HUES48 (cell line): ENCODE measurements at regions not wholly inside any gene's neighbourhood (a gene's known extent, or its start where the extent isn't known, plus 50 kb on each side); places are given as distances from the start of the nearest gene placed in this dataset.

Experiments
- H3K27ac ChIP-seq: one replicate; pipeline ENCODE4 v1.7.0; 2013; ENCODE audit warnings: low read depth, low read length, inconsistent platforms
- H3K27me3 ChIP-seq: 2 replicates; pipeline ENCODE4 v1.6.1; 2013; ENCODE audit warnings: mild to moderate bottlenecking, low read length; ENCODE audit not compliant: control insufficient read depth, insufficient read depth
- H3K36me3 ChIP-seq: 2 replicates; pipeline ENCODE4 v1.6.1; 2013; ENCODE audit warnings: low read length; ENCODE audit not compliant: control insufficient read depth, insufficient read depth
- H3K4me1 ChIP-seq: 2 replicates; pipeline ENCODE4 v1.6.1; 2013; ENCODE audit warnings: mild to moderate bottlenecking, low read length; ENCODE audit not compliant: control insufficient read depth, insufficient read depth
- H3K4me3 ChIP-seq: 2 replicates; pipeline ENCODE4 v1.5.1; 2013; ENCODE audit warnings: mild to moderate bottlenecking, low read depth, low read length
- H3K9ac ChIP-seq: 2 replicates; pipeline ENCODE4 v1.6.1; 2013; ENCODE audit warnings: mild to moderate bottlenecking, low read depth, low read length, moderate library complexity
- H3K9me3 ChIP-seq: 2 replicates; pipeline ENCODE4 v1.6.1; 2013; ENCODE audit warnings: low read length; ENCODE audit not compliant: control insufficient read depth, insufficient read depth

DNA sequence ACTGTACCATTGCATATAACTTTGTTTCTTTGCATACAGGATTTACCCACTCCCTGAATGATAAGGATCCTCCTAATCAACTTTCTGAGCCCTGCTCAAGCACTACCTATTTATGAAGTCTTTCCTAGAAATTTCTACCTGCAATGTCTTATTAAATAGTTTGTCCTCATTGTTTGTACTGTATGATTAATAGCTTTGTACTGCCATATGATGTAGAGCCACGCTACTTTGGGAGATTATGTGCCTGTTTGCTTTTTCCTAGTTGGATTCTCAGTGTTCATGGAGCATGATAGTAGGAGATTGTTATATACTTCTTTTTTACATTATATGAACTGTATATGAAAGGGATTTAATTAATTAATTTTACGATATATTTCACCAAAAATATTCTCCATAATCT is 327.1 kb upstream of the GALNT5 start:
- Histone ChIP-seq H3K4me3 (no peak overlapping the region), H3K4me1 (no peaks in the 10 kb centered on the region), H3K27me3 (no peaks in the 10 kb centered on the region)

DNA sequence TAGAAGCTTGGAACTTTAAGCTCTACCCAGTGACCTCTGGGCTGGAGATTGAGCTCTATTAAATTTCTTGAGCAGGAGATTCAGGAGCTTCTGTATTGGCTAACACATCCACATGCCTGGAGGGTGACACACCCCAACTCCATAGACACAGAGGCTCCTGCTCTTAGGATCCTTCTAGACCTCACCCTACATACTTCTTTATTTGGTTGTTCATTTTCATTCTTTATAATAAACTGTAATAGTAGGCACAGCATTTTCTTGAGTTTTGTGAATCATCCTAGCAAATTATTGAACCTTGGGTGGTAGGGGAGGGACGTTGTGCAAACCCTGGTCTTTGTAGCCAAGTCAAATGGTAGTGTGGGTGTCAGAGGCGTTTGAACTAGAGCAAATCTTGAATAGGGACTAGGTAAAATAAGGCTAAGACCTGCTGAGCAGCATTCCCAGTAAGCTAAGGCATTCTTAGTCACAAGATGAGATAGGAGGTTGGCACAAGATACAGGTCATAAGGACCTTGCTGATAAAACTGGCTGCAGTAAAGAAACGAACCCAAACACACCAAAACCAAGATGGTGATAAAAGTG is 323.8 kb upstream of the GALNT5 start:
- Histone ChIP-seq H3K9ac (no peak overlapping the region), H3K36me3 (no peaks in the 10 kb centered on the region), H3K27ac (no peak overlapping the region)

More for the DNA sequence above, 327.1 kb upstream of the GALNT5 start:
- Histone ChIP-seq H3K9ac (no peak overlapping the region), H3K36me3 (no peaks in the 10 kb centered on the region), H3K9me3 (peaks cover 16% of the 10 kb centered on the region), H3K27ac (no peak overlapping the region)

DNA sequence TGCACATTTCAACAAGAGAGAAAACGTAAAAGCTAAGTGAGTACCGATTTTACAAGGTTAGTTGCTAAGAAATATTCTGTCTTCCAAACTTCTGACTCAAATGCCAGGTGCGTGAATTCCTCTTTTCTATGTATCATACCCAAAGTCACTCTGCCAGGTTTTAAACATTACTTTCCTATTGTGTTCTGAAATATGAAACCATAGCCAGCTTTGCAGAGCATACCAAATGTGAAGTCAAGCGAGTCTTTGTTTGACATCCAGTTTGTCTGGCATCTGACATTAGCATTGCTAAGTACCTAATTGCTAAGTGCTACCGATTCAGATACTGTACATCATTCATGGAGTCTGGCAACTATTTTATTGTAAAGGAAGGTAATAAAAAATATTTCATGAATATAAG is 321.9 kb upstream of the GALNT5 start:
- Histone ChIP-seq H3K27me3 (no peaks in the 10 kb centered on the region), H3K9me3 (no peaks in the 10 kb centered on the region), H3K4me3 (no peak overlapping the region), H3K36me3 (no peaks in the 10 kb centered on the region), H3K9ac (no peak overlapping the region), H3K27ac (no peak overlapping the region), H3K4me1 (no peaks in the 10 kb centered on the region)

More for the DNA sequence above, 323.8 kb upstream of the GALNT5 start:
- no peaks in the 10 kb centered on the region for H3K9me3 ChIP-seq
- no peaks in the 10 kb centered on the region for H3K4me1 ChIP-seq
- H3K27me3 ChIP-seq, result no peaks in the 10 kb centered on the region
- no peak overlapping the region for H3K4me3 ChIP-seq

DNA sequence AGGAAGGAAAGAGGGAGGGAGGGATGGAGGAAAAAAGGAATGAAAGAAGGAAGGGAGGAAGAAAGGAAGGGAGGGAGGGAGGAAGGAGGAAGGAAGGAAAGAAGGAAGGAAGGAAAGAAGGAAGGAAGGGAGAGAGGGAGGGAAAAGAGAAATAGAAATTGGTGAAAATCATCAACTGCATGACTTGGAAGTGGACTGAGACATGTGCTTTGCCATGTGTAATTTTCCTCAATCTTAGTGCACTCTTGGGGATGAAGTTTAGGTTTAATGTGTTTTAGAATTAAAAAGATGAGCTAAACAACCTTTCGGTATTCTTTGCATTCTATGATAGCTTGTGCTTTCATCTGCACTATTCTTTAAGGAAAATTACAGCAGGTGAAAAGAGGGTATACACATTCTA is 320.1 kb upstream of the GALNT5 start:
- Histone ChIP-seq H3K4me3 (no peak overlapping the region), H3K27me3 (no peaks in the 10 kb centered on the region), H3K36me3 (no peaks in the 10 kb centered on the region), H3K4me1 (no peaks in the 10 kb centered on the region), H3K9me3 (no peaks in the 10 kb centered on the region), H3K9ac (no peak overlapping the region), H3K27ac (no peak overlapping the region)

DNA sequence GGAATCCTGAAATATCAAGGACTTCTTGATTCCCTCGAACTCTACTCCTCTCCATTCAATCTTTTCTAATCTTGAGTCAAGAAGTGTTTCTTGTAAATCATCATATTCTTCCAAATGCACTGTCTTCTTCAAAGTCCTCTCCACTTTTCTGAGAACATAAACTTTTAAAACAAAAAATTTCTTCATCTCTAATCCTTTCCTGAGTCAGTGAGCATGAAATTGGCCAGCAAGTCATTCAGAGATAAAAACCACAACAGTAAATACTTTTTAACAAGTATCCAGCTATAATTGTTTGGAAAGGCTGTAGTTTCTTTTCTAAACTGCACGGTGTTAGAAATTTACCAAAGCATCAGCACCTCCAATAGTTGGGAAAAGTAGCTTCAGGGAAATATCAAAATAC is 312.6 kb upstream of the GALNT5 start:
- no peak overlapping the region for H3K9ac ChIP-seq
- no peaks in the 10 kb centered on the region for H3K36me3 ChIP-seq
- no peaks in the 10 kb centered on the region for H3K9me3 ChIP-seq
- no peak overlapping the region for H3K27ac ChIP-seq
- no peaks in the 10 kb centered on the region for H3K27me3 ChIP-seq
- H3K4me1 ChIP-seq, result no peaks in the 10 kb centered on the region
- H3K4me3 ChIP-seq, result no peak overlapping the region

DNA sequence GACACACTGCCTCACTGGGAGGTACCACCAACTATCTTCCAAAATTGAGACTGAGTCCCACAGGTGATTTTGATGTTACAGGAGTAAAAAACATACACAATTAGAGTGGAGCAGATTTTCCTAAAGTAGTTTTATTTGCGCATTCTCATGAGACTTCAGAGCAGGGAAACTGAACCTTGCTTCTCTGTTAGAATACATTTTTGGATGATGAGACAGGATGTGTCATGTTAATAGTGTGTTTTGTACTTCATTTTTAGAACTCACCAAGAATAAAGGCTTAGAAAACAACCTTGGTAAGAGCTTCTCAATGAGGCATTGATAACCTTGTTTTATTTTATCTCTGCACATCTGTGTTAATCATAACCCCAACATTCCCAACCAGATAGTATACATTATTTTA is 310.2 kb upstream of the GALNT5 start:
- Histone ChIP-seq H3K4me3 (no peak overlapping the region), H3K27me3 (no peaks in the 10 kb centered on the region), H3K9ac (no peak overlapping the region), H3K27ac (no peak overlapping the region), H3K9me3 (no peaks in the 10 kb centered on the region), H3K36me3 (no peaks in the 10 kb centered on the region), H3K4me1 (no peaks in the 10 kb centered on the region)

DNA sequence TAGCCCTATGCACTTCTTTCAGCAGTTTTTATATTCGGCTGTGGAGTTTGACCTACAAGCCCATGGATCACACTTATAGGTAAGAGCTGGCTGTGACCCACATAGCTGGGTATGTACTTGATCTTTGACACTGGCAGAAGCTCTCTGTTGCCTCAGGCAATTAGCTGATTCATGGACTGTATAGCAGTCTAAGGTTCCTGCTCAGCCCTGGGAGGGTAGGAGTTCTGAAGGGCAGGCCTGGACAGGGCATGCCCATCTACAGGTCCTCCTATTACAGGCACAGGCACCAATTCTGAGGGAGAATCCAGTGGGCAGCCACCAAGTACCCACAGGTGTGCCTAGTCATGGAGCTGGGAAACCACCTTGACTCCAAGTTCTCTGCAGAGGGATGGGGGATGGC is 301.8 kb upstream of the GALNT5 start:
- H3K9me3 ChIP-seq, result peaks cover 24% of the 10 kb centered on the region
- no peaks in the 10 kb centered on the region for H3K4me1 ChIP-seq
- H3K4me3 ChIP-seq, result no peak overlapping the region
- H3K9ac ChIP-seq, result no peak overlapping the region
- no peaks in the 10 kb centered on the region for H3K27me3 ChIP-seq
- H3K27ac ChIP-seq, result no peak overlapping the region
- H3K36me3 ChIP-seq, result no peaks in the 10 kb centered on the region

DNA sequence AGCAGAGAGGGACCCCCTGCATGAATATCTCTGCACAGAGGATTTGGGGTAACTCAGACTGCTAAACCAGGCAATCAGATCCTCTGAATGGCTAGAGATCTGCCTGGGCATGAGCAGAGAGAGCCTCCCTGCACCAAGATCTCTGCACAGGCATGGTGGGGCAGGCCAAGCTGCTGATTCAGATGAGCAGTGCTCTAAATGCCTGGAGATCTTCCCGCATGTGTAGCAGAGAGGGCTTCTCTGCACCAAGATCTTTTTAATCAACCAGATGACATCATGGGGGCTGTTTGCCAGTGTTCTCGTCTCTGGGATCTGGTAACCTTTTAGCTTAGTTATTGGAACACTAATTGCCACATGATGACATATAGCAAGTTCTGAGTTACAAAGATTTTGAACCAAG is 301.3 kb upstream of the GALNT5 start:
- H3K9me3 ChIP-seq, result peaks cover 24% of the 10 kb centered on the region
- no peak overlapping the region for H3K9ac ChIP-seq
- H3K36me3 ChIP-seq, result no peaks in the 10 kb centered on the region
- no peak overlapping the region for H3K4me3 ChIP-seq
- no peaks in the 10 kb centered on the region for H3K27me3 ChIP-seq
- H3K27ac ChIP-seq, result no peak overlapping the region
- no peaks in the 10 kb centered on the region for H3K4me1 ChIP-seq

DNA sequence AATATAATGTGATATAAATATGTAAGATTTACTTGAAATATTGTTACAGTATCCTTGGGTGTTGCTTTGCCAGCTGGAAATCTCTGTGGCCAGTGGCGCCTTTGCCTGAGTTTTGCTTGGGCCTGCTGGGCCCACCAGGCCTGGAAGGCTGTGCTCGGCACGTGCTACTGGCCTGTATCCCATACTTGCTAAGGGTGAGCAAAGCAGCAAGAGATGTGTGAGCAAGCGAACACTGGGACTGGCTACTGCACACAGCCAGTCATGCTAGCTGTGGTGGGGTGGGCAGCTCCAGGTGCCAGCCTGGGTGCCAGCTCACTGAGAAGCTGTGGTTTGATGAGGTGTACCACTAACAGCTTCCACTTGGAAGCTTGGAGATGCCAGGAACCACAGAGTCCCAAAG is 299.1 kb upstream of the GALNT5 start:
- H3K27ac ChIP-seq, result no peak overlapping the region
- no peak overlapping the region for H3K4me3 ChIP-seq
- no peaks in the 10 kb centered on the region for H3K36me3 ChIP-seq
- no peaks in the 10 kb centered on the region for H3K4me1 ChIP-seq
- H3K9me3 ChIP-seq, result peaks cover 29% of the 10 kb centered on the region
- no peak overlapping the region for H3K9ac ChIP-seq
- H3K27me3 ChIP-seq, result no peaks in the 10 kb centered on the region

DNA sequence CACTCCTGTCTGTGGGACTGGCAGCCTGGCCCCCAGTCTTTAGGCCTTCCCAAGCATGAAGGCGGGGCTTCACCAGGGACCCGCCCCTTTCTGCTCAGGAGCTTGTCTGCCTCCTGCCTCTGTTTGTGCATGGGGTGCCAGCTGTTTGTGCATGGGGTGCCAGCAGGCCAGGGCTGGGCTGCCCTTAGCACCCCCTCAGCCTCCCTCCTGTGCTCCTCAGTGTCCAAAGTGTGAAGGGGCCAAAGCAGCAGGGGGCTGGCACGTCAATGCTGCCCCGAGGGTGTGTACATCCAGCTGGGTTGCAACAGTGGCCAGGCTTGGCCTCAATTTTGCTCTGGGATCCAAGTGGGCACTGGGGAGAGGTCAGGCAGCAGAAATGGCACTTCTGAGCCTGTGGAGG is 298.0 kb upstream of the GALNT5 start:
- H3K9me3 ChIP-seq, result peaks cover 29% of the 10 kb centered on the region
- no peaks in the 10 kb centered on the region for H3K4me1 ChIP-seq
- H3K27ac ChIP-seq, result no peak overlapping the region
- H3K27me3 ChIP-seq, result no peaks in the 10 kb centered on the region
- H3K36me3 ChIP-seq, result no peaks in the 10 kb centered on the region
- no peak overlapping the region for H3K9ac ChIP-seq
- H3K4me3 ChIP-seq, result no peak overlapping the region

DNA sequence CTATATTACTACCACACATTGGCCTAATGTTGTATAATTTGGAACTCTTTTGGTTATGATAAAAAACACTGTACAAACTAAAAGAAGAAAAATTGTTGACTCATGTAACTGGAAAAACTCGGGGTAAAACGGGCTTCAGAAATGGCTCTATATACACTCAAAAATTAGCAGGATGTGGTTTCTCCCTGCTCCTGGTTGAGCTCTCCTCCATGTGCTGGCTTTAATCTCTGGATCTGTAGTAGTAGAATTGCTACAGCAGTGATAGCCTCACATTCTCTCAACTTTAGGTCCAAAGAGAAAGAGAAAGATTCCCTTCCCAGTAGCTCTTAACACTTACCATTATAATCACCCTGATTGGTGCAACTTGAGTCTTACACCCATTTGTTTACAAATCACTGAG is 274.9 kb upstream of the GALNT5 start:
- Histone ChIP-seq H3K27ac (no peak overlapping the region), H3K27me3 (no peaks in the 10 kb centered on the region), H3K4me3 (no peak overlapping the region), H3K4me1 (no peaks in the 10 kb centered on the region), H3K9me3 (no peaks in the 10 kb centered on the region), H3K9ac (no peak overlapping the region), H3K36me3 (no peaks in the 10 kb centered on the region)
